CD14-positive monocyte (primary cell): ENCODE measurements at regions not wholly inside any gene's neighbourhood (a gene's known extent, or its start where the extent isn't known, plus 50 kb on each side); places are given as distances from the start of the nearest gene placed in this dataset.

Source experiments
- DNase-seq, 3 donors: peaks; one replicate each; pipeline ENCODE4 v3.0.0-alpha.2; 2011 to 2022
- H2AFZ ChIP-seq: 2 replicates; pipeline ENCODE4 v1.6.0; 2012; ENCODE audit warnings: mild to moderate bottlenecking, low read depth, low read length, inconsistent platforms; ENCODE audit not compliant: insufficient read depth, poor library complexity, severe bottlenecking
- H3K27ac ChIP-seq, 2 donors: 1 replicate in 1 of 2; 2 replicates in 1 of 2; pipeline ENCODE4 v1.5.1; 2012 to 2013; ENCODE audit warnings: low read length in 2 of 2, control low read depth in 1 of 2, inconsistent platforms in 1 of 2, low read depth in 1 of 2, mild to moderate bottlenecking in 1 of 2
- H3K27me3 ChIP-seq, 2 donors: one replicate each; pipeline versions ENCODE4 v1.6.0 to v1.6.1; 2011 to 2013; ENCODE audit warnings: low read length in 2 of 2; ENCODE audit not compliant: control insufficient read depth in 2 of 2, insufficient read depth in 2 of 2
- H3K36me3 ChIP-seq, 2 donors: replicated peaks in 1 of 2; 1 replicate in 1 of 2; 2 replicates in 1 of 2; pipeline versions ENCODE4 v1.5.1 to v1.6.1; 2012 to 2013; ENCODE audit warnings: low read length in 2 of 2, control low read depth in 1 of 2, inconsistent platforms in 1 of 2, mild to moderate bottlenecking in 1 of 2; ENCODE audit not compliant: insufficient read depth in 2 of 2, control insufficient read depth in 1 of 2
- H3K4me1 ChIP-seq, 2 donors: 1 replicate in 1 of 2; 2 replicates in 1 of 2; pipeline versions ENCODE4 v1.5.1 to v1.6.1; 2012 to 2013; ENCODE audit warnings: low read length in 2 of 2, control low read depth in 1 of 2, inconsistent platforms in 1 of 2, mild to moderate bottlenecking in 1 of 2, moderate library complexity in 1 of 2; ENCODE audit not compliant: insufficient read depth in 2 of 2, control insufficient read depth in 1 of 2
- H3K4me2 ChIP-seq: replicated peaks from 2 replicates; pipeline ENCODE3; 2012; ENCODE audit warnings: low read length, moderate library complexity, mild to moderate bottlenecking; ENCODE audit not compliant: poor library complexity, severe bottlenecking; ENCODE audit errors: extremely low read depth
- H3K4me3 ChIP-seq, 3 experiments: fragments of 200-600 bp in 1 of 3; sonication (generic) in 1 of 3; replicated peaks in 1 of 3; 1 replicate in 2 of 3; 2 replicates in 1 of 3; pipeline ENCODE4 v1.5.1; 2011 to 2013; ENCODE audit warnings: low read length in 3 of 3, mild to moderate bottlenecking in 3 of 3, control low read depth in 2 of 3, low read depth in 2 of 3, inconsistent platforms in 1 of 3, moderate library complexity in 1 of 3
- H3K79me2 ChIP-seq: 2 replicates; pipeline ENCODE4 v1.6.0; 2012; ENCODE audit warnings: mild to moderate bottlenecking, control low read depth, inconsistent platforms, low read length, moderate library complexity; ENCODE audit not compliant: insufficient read depth
- H3K9ac ChIP-seq: 2 replicates; pipeline ENCODE4 v1.6.0; 2017; ENCODE audit warnings: low read length, mild to moderate bottlenecking; ENCODE audit not compliant: insufficient read depth, poor library complexity, severe bottlenecking
- H3K9me3 ChIP-seq, 2 donors: replicated peaks in 1 of 2; 1 replicate in 1 of 2; 2 replicates in 1 of 2; pipeline versions ENCODE4 v1.5.1 to v1.6.1; 2012 to 2013; ENCODE audit warnings: low read length in 2 of 2, control low read depth in 1 of 2; ENCODE audit not compliant: control insufficient read depth in 1 of 2, insufficient read depth in 1 of 2
- H4K20me1 ChIP-seq: 2 replicates; pipeline ENCODE4 v1.6.0; 2012; ENCODE audit warnings: mild to moderate bottlenecking, low read length, control low read depth, moderate library complexity; ENCODE audit not compliant: insufficient read depth
- H3K27ac Mint-ChIP-seq, 7 donors: one replicate each; pipeline ENCODE4 v1.8.0; 2020; ENCODE audit warnings: mild to moderate bottlenecking in 7 of 7, mixed read lengths in 7 of 7, moderate library complexity in 6 of 7, inconsistent platforms in 2 of 7
- H3K27me3 Mint-ChIP-seq, 3 donors: one replicate each; pipeline ENCODE4 v1.8.0; 2021 to 2022; ENCODE audit warnings: low read depth in 3 of 3, mild to moderate bottlenecking in 3 of 3, mixed read lengths in 3 of 3, moderate library complexity in 3 of 3, inconsistent platforms in 1 of 3
- H3K36me3 Mint-ChIP-seq, 2 donors: one replicate each; pipeline ENCODE4 v1.8.0; 2020; ENCODE audit warnings: mixed read lengths in 2 of 2, inconsistent platforms in 1 of 2, mild to moderate bottlenecking in 1 of 2
- H3K4me1 Mint-ChIP-seq: one replicate; pipeline ENCODE4 v1.8.0; 2020; ENCODE audit warnings: mild to moderate bottlenecking, mixed read lengths
- H3K4me3 Mint-ChIP-seq, 2 donors: one replicate each; pipeline ENCODE4 v1.8.0; 2020; ENCODE audit warnings: mild to moderate bottlenecking in 2 of 2, mixed read lengths in 2 of 2, moderate library complexity in 1 of 2
- H3K9me3 Mint-ChIP-seq, 7 donors: one replicate each; pipeline ENCODE4 v1.8.0; 2020 to 2022; ENCODE audit warnings: mixed read lengths in 7 of 7, mild to moderate bottlenecking in 6 of 7, moderate library complexity in 6 of 7, inconsistent platforms in 2 of 7
- CTCF ChIP-seq: fragments of 200-600 bp; IDR thresholded peaks from one replicate; pipeline ENCODE4 v1.8.0; 2022; ENCODE audit warnings: antibody characterized with exemption, mild to moderate bottlenecking
- WGBS: methylation state at CpG from one replicate; pipeline ENCODE4 v1.1.5; 2013; ENCODE audit warnings: missing lambda C conversion rate; ENCODE audit not compliant: insufficient coverage; 5-methylcytosine and 5-hydroxymethylcytosine counted together
- intact Hi-C, 2 donors: fragments of 100-400 bp; cut with micrococcal nuclease; formaldehyde crosslinking; loops; one replicate each; pipeline versions ENCODE4 v1.15.0 to v1.15.1; 2023

GRCh38 chr10:120177330-120177729 lies 279.7 kb upstream of the PLPP4 start:
- Mint-ChIP-seq H3K36me3 (no peaks in the 10 kb centered on the region), H3K27ac (no peak overlapping the region), H3K4me1 (no peaks in the 10 kb centered on the region), H3K9me3 (no peaks in the 10 kb centered on the region), H3K27me3 (peaks cover 0 to 2% (median 0%) of the 10 kb centered on the region in 3 donors), H3K4me3 (no peak overlapping the region)
- intact Hi-C loops = no loop called here
- H3K4me3 ChIP-seq = no peak overlapping the region
- no peak overlapping the region for H3K9ac ChIP-seq
- no peaks in the 10 kb centered on the region for H3K36me3 ChIP-seq
- no peaks in the 10 kb centered on the region for H3K27me3 ChIP-seq
- no peak for DNase-seq
- H3K9me3 ChIP-seq = no peaks in the 10 kb centered on the region
- no peak overlapping the region for H3K4me2 ChIP-seq
- TF ChIP-seq CTCF = no peak
- 98% methylated on average over 7 of the region's 10 CpGs for WGBS
- no peak overlapping the region for H3K27ac ChIP-seq
- no peaks in the 10 kb centered on the region for H3K4me1 ChIP-seq
- H3K79me2 ChIP-seq = no peaks in the 10 kb centered on the region
- H4K20me1 ChIP-seq = no peaks in the 10 kb centered on the region
- no peak overlapping the region for H2AFZ ChIP-seq

GRCh38 chr10:120180160-120180559 lies 276.9 kb upstream of the PLPP4 start:
- no peaks in the 10 kb centered on the region for H3K27me3 ChIP-seq
- no peaks in the 10 kb centered on the region for H3K4me1 Mint-ChIP-seq
- no peaks in the 10 kb centered on the region for H3K4me1 ChIP-seq
- DNase-seq = no peak
- H4K20me1 ChIP-seq = no peaks in the 10 kb centered on the region
- no peaks in the 10 kb centered on the region for H3K36me3 ChIP-seq
- H3K4me2 ChIP-seq = no peak overlapping the region
- no peaks in the 10 kb centered on the region for H3K79me2 ChIP-seq
- H3K36me3 Mint-ChIP-seq = no peaks in the 10 kb centered on the region
- WGBS = 78% methylated on average over 1 of the region's 3 CpGs
- no peak for TF ChIP-seq CTCF
- H2AFZ ChIP-seq = no peak overlapping the region
- no peaks in the 10 kb centered on the region for H3K9me3 ChIP-seq
- intact Hi-C loops = no loop called here
- H3K27ac ChIP-seq = no peak overlapping the region
- peaks cover 0 to 3% (median 0%) of the 10 kb centered on the region in 7 donors for H3K9me3 Mint-ChIP-seq
- no peak overlapping the region for H3K9ac ChIP-seq
- no peak overlapping the region for H3K27ac Mint-ChIP-seq
- H3K4me3 Mint-ChIP-seq = no peak overlapping the region
- peaks cover 0 to 4% (median 0%) of the 10 kb centered on the region in 3 donors for H3K27me3 Mint-ChIP-seq
- no peak overlapping the region for H3K4me3 ChIP-seq
